PC-3 (cell line): ENCODE measurements at regions not wholly inside any gene's neighbourhood (a gene's known extent, or its start where the extent isn't known, plus 50 kb on each side); places are given as distances from the start of the nearest gene placed in this dataset.

Source experiments
- ATAC-seq: fragments of 200-7000 bp; cut with Tn5 transposase; 2 replicates; pipeline ENCODE4 v1.9.1; 2020; ENCODE audit warnings: mild to moderate bottlenecking, moderate library complexity
- BruUV-seq: library from RNA; stranded (reverse); fragments of 400-500 nt; replicated peaks from 2 replicates; lab custom pipeline; 2021; lab: Mats Ljungman, UMichigan
- CTCF ChIA-PET: fragments of 300-600 bp; sonication (Branson Sonifier 250); formaldehyde crosslinking; loops from one replicate; lab custom pipeline; 2022; ENCODE audit warnings: antibody characterized with exemption; lab: Charles Lee
- POLR2A ChIA-PET: fragments of 300-600 bp; sonication (Branson Sonifier 250); formaldehyde crosslinking; loops from one replicate; lab custom pipeline; 2022; ENCODE audit warnings: antibody characterized with exemption; ENCODE audit not compliant: unreplicated experiment; lab: Charles Lee
- DNase-seq: peaks from one replicate; pipeline ENCODE4 v3.0.0-alpha.2; 2015
- H2AFZ ChIP-seq: fragments of 300-600 bp; sonication (generic); 2 replicates; pipeline ENCODE4 v1.6.0; 2016; ENCODE audit warnings: antibody characterized with exemption, low read length
- H3F3A ChIP-seq: fragments of 300-600 bp; sonication (generic); one replicate; pipeline ENCODE4 v1.6.0; 2017; ENCODE audit warnings: antibody characterized with exemption, low read length, control low read depth, mild to moderate bottlenecking; ENCODE audit not compliant: unreplicated experiment
- H3K27ac ChIP-seq: fragments of 300-600 bp; sonication (generic); 2 replicates; pipeline ENCODE4 v1.5.1; 2016; ENCODE audit warnings: mild to moderate bottlenecking, low read length
- H3K27me3 ChIP-seq: fragments of 300-600 bp; sonication (generic); 2 replicates; pipeline ENCODE4 v1.6.1; 2016; ENCODE audit warnings: low read length, mixed read lengths
- H3K36me3 ChIP-seq: fragments of 300-600 bp; sonication (generic); 2 replicates; pipeline ENCODE4 v1.6.1; 2016; ENCODE audit warnings: low read depth, mixed run types, low read length, mixed read lengths
- H3K4me1 ChIP-seq: fragments of 300-600 bp; sonication (generic); 2 replicates; pipeline ENCODE4 v1.5.1; 2016; ENCODE audit warnings: low read length; ENCODE audit not compliant: insufficient read depth
- H3K4me2 ChIP-seq: fragments of 300-600 bp; sonication (generic); 2 replicates; pipeline ENCODE4 v1.6.0; 2016; ENCODE audit warnings: low read length
- H3K4me3 ChIP-seq: fragments of 300-600 bp; sonication (generic); 2 replicates; pipeline ENCODE4 v1.5.1; 2016; ENCODE audit warnings: mild to moderate bottlenecking, low read length, mixed read lengths
- H3K79me2 ChIP-seq: fragments of 300-600 bp; sonication (generic); 2 replicates; pipeline ENCODE4 v1.6.1; 2017; ENCODE audit warnings: low read length, mixed read lengths
- H3K9ac ChIP-seq: fragments of 300-600 bp; sonication (generic); 2 replicates; pipeline ENCODE4 v1.6.0; 2016; ENCODE audit warnings: mild to moderate bottlenecking, low read length
- H3K9me2 ChIP-seq: fragments of 300-600 bp; sonication (generic); replicated peaks from 2 replicates; pipeline ENCODE4 v1.6.1; 2016; ENCODE audit warnings: mixed run types, low read length, mixed read lengths
- H3K9me3 ChIP-seq: fragments of 300-600 bp; sonication (generic); 2 replicates; pipeline ENCODE4 v1.6.1; 2016; ENCODE audit warnings: low read length, mixed read lengths
- H4K20me1 ChIP-seq: fragments of 300-600 bp; sonication (generic); 2 replicates; pipeline ENCODE4 v1.6.1; 2016; ENCODE audit warnings: low read length, mixed read lengths
- CTCF ChIP-seq: fragments of 300-600 bp; sonication (generic); conservative IDR thresholded peaks from 2 replicates; pipeline ENCODE4 v1.5.1; 2017; ENCODE audit warnings: antibody characterized with exemption, low read depth, mild to moderate bottlenecking, low read length
- EZH2 ChIP-seq: fragments of 300-600 bp; sonication (generic); IDR thresholded peaks from one replicate; pipeline ENCODE4 v1.6.1; 2017; ENCODE audit warnings: antibody characterized with exemption, mild to moderate bottlenecking, low read length; ENCODE audit not compliant: unreplicated experiment
- EZH2phosphoT487 ChIP-seq: fragments of 300-600 bp; sonication (generic); IDR thresholded peaks from 2 replicates; pipeline ENCODE4 v1.6.1; 2018; ENCODE audit warnings: mild to moderate bottlenecking, antibody characterized with exemption, low read length, borderline replicate concordance
- intact Hi-C: fragments of 100-400 bp; cut with micrococcal nuclease; formaldehyde crosslinking; loops from 2 replicates; pipeline ENCODE4 v1.9.0; 2023

- H3K27ac ChIP-seq, result no peak overlapping the region
Observed at GRCh38 chr10:65328486-65328885, 1597.3 kb upstream of the LRRTM3 start.

GRCh38 chr10:65335311-65335710, 1590.5 kb upstream of the LRRTM3 start:
- DNase-seq, result no peak
- intact Hi-C loops, result no loop called here
- no TSS peak for BruUV-seq
- no peak overlapping the region for H3K4me3 ChIP-seq
- peaks cover 6% of the 10 kb centered on the region for H3K4me1 ChIP-seq
- H3K4me2 ChIP-seq, result no peak overlapping the region
- H4K20me1 ChIP-seq, result no peaks in the 10 kb centered on the region
- no peaks in the 10 kb centered on the region for H3K9me3 ChIP-seq
- H2AFZ ChIP-seq, result no peak overlapping the region
- H3K36me3 ChIP-seq, result no peaks in the 10 kb centered on the region
- ATAC-seq, result no peak
- 0 out of 2 replicates have a peak, but pooled peaks cover 5% of the 10 kb centered on the region for H3K9me2 ChIP-seq
- TF ChIP-seq EZH2 (no peak), EZH2phosphoT487 (no peak), CTCF (no peak)
- POLR2A ChIA-PET, result interaction anchor here (0.6 kb wide), 1 partner anchor 13 kb away, joined by 3 read pairs; no protein-coding TSS in a partner anchor
- H3K9ac ChIP-seq, result no peak overlapping the region
- H3K27me3 ChIP-seq, result no peaks in the 10 kb centered on the region
- CTCF ChIA-PET, result no interaction called here
- H3K79me2 ChIP-seq, result no peaks in the 10 kb centered on the region
- no peak overlapping the region for H3K27ac ChIP-seq
- no peaks in the 10 kb centered on the region for H3F3A ChIP-seq

More at GRCh38 chr10:65328486-65328885, 1597.3 kb upstream of the LRRTM3 start:
- H2AFZ ChIP-seq, result no peak overlapping the region
- intact Hi-C loops, result no loop called here
- ChIA-PET POLR2A (no interaction called here), CTCF (no interaction called here)
- no TSS peak for BruUV-seq
- H3K9ac ChIP-seq, result no peak overlapping the region
- H3K36me3 ChIP-seq, result no peaks in the 10 kb centered on the region
- ATAC-seq (no peak), DNase-seq (no peak)
- no peaks in the 10 kb centered on the region for H3F3A ChIP-seq
- H3K4me2 ChIP-seq, result no peak overlapping the region
- TF ChIP-seq CTCF, result no peak
- TF ChIP-seq EZH2phosphoT487, result no peak
- TF ChIP-seq EZH2, result no peak
- no peaks in the 10 kb centered on the region for H3K9me3 ChIP-seq
- no peaks in the 10 kb centered on the region for H3K79me2 ChIP-seq
- H3K4me1 ChIP-seq, result no peaks in the 10 kb centered on the region
- H3K4me3 ChIP-seq, result no peak overlapping the region
- 0 out of 2 replicates have a peak, but pooled peaks cover 5% of the 10 kb centered on the region for H3K9me2 ChIP-seq
- H3K27me3 ChIP-seq, result no peaks in the 10 kb centered on the region
- H4K20me1 ChIP-seq, result no peaks in the 10 kb centered on the region

GRCh38 chr10:65340340-65340739, 1585.5 kb upstream of the LRRTM3 start:
- CTCF ChIA-PET, result no interaction called here
- Histone ChIP-seq H3K27ac (no peak overlapping the region), H3K27me3 (no peaks in the 10 kb centered on the region), H3K9ac (no peak overlapping the region), H3K9me2 (no peaks in the 10 kb centered on the region), H4K20me1 (no peaks in the 10 kb centered on the region), H3K4me2 (peak overlapping the region; percentile 18; the same call in 1 of the 2 replicates), H3K79me2 (no peaks in the 10 kb centered on the region), H3K9me3 (no peaks in the 10 kb centered on the region), H3K4me3 (no peak overlapping the region), H3K36me3 (no peaks in the 10 kb centered on the region), H3K4me1 (peaks cover 27% of the 10 kb centered on the region), H3F3A (no peaks in the 10 kb centered on the region), H2AFZ (no peak overlapping the region)
- ATAC-seq (peak; percentile 62), DNase-seq (peak; percentile 59)
- POLR2A ChIA-PET, result interaction anchor here (0.6 kb wide), 1 partner anchor 791 kb away, joined by 13 read pairs; no protein-coding TSS in a partner anchor
- intact Hi-C loops, result loop anchor here (1.0 to 10.0 kb wide), 6 partner anchors 49 to 806 kb away; no protein-coding TSS in a partner anchor
- TF ChIP-seq CTCF (no peak), EZH2phosphoT487 (no peak), EZH2 (no peak)
- no TSS peak for BruUV-seq
